Activated CD8-positive, alpha-beta memory T cell treated with anti-CD3 and anti-CD28 coated beads, Interleukin-2, amount 50 U/mL, for 1 hour (primary cell): ENCODE measurements at regions not wholly inside any gene's neighbourhood (a gene's known extent, or its start where the extent isn't known, plus 50 kb on each side); places are given as distances from the start of the nearest gene placed in this dataset.

Experiments
- DNase-seq: peaks from one replicate; pipeline ENCODE4 v3.0.0-alpha.2; 2020; ENCODE audit errors: extremely low read depth

DNA sequence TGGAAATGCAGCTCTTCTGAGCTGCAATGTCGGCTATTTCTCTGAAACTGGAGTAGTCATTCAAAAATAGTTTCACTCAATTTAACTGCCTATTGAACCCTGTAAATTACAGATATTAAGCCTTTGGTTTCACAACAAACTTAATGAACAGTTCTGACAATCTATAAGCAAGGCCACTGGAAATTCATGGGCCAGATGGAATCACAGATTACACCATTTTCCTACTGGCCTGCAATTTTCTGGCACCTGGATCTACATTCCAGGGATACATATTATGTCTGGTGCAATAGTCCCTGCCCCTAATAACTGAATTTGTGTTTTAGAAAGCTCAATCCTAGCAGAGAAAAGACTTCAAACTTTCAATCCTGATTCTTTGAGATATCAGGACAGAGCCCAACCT is 551.7 kb downstream of the RNF144A start:
- DNase-seq, result no peak

DNA sequence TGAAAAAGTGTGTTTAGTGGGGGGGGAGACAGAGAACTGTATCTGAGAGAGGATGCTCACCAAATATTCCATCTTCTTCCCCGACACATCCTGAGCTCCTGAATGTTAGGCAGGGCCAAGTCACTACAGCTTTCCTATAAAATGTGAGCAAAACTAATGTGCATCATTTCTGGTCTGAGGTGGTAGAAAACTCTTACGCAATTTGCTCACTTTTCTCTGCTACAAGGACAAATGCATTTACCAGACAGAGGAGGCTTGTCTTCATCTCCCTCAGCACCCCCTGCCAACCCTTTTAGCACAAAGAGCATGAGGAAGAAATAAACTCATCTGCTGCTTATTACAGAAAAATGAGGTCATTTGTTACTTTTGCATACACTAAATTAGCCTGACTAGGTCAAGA is 554.0 kb downstream of the RNF144A start:
- DNase-seq, result no peak

DNA sequence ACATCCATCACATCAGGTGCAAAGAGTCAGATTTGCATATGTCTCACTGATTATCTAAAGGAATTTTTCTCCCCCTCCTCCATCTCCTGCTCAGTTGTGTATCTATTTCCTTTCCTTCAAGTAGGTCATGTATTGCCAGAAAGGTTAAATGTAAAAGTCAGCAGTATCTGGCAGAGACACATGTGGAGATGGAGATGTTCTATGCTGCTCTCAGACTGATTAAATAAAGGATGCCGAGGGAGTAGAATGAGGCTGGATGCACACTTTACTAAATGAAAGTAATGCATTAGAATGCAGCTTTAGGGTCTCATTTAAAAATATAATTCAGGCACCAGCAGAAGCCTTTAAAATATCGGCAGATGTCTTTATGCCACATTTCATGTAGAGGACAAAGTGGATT is 555.3 kb downstream of the RNF144A start:
- no peak for DNase-seq

DNA sequence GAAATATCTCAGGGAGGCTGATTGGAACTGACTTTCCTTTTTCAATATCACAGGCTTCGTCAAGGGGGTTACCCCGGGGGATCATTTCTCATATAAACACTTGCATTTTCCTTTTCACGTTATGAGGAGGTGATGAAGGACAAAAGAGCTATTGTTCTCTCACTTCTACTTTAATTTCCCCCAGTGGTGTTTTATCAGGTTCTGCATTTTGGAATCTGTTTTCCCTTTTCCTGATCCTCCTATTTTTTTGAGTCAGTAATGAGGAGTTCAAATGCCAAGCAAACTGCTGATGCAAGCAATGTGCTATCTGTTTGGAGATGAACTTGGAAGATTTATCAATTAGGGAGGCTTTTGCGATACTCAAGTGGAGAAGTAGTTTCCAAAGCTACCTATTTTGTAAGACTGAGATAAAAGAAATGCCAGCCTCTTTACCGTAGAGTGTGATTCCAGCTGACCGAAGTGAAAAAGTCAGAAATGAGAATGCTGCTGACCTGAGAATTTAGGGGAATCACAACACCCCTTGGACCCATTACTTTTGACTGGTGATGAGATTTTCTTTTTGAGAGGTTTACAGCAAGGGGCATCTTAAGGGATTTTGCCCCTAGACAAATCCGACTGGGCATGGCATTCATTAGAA is 556.0 kb downstream of the RNF144A start:
- no peak for DNase-seq

DNA sequence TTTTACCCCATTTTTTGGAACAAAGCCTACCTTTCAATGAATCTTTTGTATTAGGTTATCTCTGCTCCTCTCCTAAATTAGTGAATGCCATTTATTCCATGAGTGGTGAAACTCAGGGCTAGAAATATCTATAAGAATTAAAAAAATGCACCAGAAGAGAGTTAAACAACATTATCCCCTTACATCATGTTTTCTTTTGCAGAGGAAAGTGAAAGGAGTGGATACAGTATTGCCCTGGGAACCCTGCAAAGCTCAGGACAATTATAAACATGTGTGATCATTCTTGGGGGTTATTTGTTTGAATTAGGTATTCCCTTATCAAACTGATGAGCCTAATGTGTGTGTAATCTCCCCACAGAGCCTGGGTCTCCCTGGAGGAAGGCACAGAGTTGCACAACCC is 559.2 kb downstream of the RNF144A start:
- DNase-seq, result no peak

DNA sequence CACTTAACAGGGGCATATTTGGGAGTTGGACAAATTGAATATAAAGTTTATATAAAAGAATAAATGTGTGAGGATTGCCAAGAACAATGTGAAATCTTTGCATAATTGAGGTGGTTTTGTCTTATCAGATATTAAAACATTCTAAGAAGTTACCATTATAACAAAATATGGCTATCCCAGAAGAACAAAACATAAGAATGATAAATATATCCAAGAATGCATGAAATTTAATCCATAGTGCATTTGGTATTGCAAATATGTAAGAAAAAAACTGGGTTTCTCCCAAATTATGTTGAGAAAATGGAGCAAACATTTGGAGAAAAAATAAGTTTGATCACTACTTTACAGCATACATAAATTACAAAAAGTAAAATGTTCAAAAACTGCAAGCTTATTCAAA is 562.4 kb downstream of the RNF144A start:
- no peak for DNase-seq

DNA sequence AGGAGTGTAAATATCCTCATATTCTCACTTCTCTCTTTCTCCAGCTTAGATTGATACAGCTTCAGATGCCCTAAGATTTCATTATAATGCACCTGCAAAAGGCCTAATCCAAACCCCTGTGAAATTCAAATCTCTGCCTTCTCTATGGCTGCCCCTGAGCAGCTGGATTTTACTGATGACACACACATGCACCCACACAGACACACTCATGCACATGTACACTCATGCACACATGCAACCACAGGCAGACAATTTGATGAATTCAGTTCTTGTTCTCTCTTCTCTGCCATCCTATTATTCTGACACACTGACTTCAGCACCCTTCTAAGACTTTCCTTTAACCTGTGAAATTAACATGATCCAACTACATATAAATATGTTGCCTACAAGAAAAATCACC is 563.2 kb downstream of the RNF144A start:
- DNase-seq, result no peak

DNA sequence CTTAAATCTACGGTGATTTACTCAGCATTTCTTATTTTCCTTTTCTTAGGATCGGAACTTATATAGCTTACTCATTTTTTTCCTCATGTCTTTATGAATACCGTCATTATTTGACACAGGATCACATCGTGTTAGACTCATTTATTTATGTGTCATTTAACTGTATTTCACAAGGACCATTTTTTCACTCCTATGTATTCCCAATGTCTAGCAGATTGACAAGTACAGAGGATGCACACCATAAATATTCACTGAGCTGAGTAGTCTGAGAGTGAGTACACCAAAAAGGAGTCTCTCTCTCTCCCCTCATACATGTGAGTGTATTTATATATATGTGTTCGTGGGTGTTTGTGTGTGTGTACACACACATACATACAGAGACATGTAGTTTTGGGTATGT is 573.5 kb downstream of the RNF144A start:
- DNase-seq, result no peak

DNA sequence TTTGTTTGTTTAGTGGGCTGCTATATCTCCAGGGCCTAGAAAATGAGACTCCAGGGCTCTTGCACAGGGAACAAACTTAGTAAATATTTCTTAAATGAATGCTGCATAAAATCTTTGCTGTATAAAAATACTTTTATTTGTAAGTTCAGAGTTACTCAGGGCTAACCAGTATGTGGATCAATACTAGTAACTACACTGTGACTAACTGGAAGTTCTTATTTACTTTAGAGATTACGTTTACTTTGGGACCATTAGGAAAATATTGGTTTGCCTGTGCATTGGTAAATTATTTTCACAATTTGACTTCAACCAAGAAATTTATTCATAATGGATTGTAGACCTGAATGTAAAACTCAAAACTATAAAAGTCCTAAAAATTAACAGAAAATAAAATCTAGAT is 575.5 kb downstream of the RNF144A start:
- no peak for DNase-seq

DNA sequence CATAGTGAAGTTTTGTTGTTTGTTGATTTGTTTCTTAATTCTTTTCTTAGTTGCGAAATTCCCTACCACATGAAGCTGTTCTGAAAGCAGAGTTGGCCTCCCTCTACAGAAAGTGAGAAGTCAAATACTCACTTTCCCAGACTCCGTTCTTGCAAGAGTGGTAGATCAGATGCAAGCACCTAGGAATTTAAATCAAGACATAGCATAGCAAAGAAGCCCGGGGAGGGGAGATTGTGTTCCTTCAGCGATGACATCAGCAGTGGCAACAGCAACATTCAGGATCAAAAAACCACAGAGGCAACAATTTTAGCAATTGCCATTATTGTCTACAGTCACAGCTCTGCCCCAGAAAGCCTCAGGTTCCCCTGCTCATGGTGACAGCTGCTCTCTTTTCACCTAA is 580.0 kb downstream of the RNF144A start:
- no peak for DNase-seq

DNA sequence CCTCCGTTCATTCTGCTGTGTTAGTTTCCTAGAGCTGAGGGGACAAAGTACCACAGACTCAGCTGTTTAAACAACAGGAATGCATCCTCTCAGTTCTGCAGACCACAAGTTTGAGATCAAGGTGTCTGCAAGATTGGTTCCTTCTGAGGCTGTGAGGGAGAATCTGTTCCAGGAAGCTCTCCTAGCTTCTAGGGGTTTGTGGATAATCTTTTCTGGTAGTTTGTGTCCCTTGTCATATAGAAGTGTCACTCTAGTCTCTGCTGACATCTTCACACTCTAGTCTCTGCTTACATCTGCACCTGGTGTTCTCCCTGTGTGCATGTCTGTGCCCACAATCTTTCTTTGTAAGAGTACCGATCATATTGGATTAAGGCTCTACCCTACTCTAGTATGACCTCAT is 581.8 kb downstream of the RNF144A start:
- no peak for DNase-seq

DNA sequence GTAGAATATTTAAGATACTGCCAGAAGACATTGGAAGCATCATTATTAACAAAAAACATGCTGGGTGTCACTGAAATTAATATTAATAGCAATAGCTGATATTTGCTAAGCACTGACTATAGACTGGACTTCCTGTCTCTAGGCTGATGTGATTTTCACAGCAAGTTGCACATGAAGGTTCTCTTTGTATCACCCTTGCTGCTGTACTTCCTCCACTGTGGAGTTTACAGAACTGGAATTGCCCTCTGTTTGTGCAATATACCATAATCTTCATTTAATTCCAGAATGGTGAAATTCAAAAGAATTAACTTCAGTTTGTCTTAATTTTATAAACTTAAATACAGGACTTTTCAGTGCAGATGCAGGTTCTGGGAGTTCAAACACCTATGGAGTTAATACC is 585.1 kb downstream of the RNF144A start:
- no peak for DNase-seq

DNA sequence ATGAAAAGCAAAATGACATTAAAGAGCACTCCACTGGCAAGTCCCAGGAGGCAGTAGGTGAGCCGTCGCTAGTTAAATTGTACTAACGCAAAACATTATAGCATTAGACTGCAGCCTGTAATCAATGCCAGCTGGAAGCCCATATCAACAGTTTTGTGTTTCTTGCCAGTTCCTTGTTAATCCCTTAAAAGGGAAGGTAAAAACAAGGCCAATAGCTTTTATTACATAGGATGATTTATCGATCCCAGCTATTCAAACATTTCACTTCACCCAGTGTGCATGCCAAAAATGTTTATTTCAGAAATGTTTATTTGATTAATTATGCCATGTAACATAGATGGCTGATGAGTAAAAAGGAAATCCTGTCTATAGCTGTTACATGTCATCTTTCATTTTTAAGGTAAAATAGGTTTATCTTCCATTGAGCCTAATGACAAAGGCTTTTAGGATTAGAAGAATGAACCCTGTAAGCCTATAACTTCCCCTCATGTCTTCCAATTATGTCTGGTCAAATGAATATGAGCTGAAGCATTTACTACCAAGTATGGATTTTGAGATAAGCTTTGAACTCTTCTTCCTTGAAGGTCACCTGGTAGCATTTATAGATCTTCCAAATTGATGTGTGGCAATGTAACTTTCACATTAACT is 591.2 kb downstream of the RNF144A start:
- no peak for DNase-seq

DNA sequence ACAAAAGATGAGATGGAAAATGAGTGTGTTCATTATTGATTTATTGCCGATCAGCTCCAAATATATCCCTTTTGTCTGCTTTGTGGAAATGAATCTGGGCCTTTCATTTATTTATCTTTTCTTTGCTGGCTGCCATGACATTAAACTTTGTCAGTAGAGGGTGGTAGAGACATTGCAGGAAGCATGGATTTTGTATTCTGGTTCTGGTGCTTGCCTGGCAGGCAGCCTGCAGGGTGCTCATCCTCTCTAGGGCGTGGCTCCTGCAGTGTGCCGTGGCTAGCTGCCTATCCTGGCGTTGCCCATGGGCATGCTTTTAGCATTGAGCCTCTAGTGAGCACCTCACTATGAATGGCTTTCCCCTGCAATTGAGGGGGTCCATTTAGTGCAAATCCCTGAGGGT is 593.1 kb downstream of the RNF144A start:
- no peak for DNase-seq

DNA sequence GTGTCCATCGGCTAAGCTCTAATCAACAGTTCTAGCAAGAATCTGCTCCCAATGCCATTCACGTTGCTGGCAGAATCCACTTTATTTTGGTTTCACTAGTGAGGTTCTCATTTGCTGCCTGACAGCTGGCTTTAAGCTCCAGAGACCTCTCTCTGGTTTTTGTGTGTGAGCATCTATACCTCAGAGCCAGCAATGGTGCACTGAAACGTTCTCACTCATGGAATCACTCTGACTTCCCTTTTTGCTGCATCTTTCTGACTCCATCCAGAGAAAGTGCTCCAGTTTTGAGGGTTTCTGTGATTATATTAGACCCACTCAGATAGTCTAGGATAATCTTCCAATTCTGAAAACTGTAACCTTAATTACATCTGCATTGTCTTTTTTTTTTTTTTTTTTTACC is 596.6 kb downstream of the RNF144A start:
- no peak for DNase-seq

DNA sequence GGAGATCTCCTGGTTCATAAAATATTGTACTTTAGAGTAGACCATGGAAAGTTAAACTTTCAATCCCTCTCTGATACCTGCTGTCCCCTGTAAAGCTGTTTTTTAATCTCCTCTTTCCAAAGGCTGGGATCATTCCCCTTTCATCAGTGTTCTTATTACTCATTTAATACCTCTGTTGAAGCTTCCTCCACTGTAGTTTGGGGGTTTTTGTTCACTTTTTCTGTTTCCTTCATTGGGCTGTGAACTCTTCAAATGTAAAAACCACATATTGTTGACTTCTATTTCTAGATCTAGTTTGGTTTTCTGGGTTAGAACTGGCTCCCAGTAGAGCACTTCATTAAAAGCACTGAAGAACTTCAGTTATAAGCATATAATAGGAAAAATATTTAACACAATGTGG is 598.1 kb downstream of the RNF144A start:
- no peak for DNase-seq

DNA sequence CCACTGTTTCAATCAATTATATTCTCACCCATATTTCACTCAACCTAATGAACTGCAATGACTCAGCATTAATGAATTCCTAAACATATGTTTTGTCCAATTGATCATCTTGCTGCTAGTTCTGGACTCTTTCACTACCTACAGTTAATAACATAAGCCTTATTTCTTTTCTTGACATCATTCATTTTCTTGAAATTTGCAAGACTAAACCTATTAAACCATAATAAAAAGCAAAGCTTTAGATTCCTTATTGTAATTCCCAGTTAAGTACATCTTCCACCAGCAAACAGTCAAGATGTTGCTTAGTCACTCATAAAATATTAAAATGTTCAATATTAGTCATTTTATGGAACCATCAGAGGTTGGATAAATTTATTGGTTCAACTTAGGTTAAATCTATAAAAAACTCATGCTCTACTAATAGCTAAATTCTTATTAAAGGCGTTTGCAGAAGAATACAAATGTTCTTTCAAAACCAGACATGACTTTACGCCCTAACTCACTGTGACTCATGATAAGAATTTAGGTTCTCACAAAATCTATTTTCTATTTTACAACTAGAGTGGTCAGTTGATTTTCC is 599.4 kb downstream of the RNF144A start:
- no peak for DNase-seq

DNA sequence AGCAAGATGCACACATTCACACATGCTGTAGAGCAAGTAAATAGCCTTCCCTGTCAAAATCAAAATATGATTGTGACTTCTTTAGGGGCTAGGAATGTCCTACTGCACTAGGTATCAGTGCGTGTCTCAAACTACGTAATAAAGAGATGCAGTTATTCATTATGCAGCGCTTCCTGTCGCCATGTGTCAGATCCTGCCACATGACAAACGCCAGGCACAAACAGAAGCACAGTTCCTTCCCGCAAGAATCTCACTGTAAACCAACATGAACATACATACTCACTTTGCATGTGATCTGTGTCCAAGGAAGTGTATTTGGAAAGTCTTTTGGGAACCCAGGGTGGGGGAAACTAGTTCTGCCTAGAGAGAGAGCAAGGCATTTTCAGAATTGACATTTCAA is 599.9 kb downstream of the RNF144A start:
- no peak for DNase-seq

DNA sequence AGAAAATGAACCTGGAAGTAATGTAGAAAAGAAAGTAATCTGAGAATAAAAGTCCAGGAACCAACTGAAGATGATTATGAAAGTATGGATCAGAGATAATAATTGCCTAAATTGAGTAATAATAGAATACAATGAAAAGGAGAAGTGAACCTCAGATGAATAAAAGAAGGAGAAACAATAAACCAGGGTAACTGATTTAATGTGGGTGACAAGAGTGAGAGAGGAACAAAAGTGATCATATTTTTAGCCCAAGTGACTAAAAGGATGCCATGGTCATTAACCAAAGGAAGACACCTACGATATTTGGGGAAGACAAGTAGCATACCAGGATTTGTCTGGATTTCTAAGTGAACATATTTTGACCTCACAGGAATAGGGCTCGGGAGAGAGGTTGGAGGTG is 600.6 kb downstream of the RNF144A start:
- no peak for DNase-seq

DNA sequence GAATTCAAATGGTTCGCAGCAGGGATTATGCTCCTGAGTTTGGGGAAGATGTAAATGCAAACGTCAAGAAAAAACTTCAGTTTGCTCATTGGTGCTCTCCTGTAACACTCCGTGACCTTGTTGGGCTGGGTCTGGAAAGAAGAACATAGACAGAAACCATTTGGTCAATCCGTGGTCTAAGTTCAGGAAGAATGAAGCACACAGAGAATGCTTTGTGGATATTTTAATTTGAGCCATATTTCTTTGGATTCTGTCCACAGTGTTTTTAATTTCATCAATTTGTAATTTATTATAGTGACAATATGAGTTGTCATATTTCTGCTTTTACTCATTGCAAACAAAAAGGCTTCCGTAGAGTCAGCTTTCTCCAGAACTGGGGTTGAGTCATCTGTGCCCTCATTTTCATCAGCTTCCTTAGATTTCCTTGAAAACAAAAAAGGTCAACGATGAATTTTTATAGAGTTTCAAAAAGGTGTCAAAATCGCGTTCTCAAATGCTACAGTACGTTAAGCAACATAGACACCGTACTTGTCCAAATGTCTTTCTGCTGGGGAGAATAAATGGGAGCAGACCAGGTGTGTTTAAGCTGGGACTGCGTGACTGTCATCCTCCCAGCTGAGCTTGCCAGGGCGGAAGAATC is 606.4 kb downstream of the RNF144A start:
- no peak for DNase-seq

DNA sequence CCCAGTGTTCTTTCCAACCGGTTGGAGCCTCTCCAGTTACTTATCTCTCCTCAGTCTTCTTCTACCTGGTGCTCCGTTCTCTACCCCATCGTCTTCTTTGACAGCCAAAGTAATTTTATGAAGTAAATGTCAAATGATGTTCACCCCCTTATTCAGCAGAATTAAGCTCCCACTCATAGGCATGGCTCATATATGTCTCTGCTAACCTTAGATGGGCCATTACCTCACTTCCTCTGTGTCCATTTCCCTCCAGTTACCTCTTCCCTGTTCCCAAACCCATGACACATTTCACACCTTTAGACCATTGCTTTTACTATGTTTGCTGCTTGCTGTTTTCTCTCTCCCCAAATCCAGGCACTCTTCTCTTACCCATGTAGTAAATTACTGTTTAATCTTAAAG is 607.0 kb downstream of the RNF144A start:
- DNase-seq, result no peak

DNA sequence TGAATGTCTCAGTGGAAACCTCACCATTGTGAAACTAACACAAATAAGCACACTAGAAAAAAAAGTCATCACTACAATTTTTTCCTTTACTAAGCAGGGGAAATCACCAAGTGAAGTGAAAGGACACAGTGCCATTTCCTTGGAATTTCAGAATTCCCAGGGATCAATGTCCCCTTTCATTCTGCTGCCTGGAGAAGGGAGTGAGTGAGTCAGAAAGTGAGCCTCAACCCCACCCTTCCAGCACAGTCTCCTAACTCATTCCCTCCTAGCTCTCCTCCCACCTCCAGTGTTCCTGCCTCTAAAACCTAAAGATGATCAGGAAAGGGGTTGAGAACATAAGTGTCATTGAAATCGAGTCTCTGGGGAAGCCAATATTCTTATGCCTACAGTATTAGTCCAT is 608.5 kb downstream of the RNF144A start:
- DNase-seq, result no peak

DNA sequence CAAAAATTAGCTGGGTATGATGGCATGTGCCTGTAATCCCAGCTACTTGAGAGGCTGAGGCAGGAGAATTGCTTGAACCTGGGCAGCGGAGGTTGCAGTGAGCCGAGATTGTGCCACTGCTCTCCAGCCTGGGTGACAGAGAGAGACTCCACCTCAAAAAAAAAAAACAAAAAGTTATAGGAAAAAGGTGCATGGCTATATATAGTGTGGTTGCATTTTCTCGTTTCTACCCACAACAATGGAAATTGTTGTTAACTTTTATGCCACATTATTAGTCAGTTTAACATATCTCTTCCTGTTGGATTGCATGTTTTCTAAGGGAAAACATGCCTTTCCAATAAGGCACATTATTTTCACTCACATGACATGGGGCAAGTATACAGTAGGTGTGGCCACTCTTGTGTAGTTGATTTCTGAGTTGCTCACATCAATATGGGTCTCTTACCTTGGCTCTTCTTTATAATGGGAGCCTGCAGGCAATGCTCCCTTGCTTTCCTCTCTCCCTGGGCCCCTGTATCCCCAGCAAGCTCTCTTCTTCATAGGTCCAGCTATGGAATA is 610.0 kb downstream of the RNF144A start:
- no peak for DNase-seq
